Fibroblast of the aortic adventitia (primary cell): ENCODE measurements at regions not wholly inside any gene's neighbourhood (a gene's known extent, or its start where the extent isn't known, plus 50 kb on each side); places are given as distances from the start of the nearest gene placed in this dataset.

Experiments used
- DNase-seq: peaks from one replicate; pipeline ENCODE4 v3.0.0-alpha.2; 2010; ENCODE audit warnings: low read depth
- H3K4me3 ChIP-seq: 2 replicates; pipeline ENCODE4 v1.5.1; 2011; ENCODE audit warnings: low read depth, mild to moderate bottlenecking, control low read depth, low read length, moderate library complexity
- CTCF ChIP-seq: IDR thresholded peaks from 2 replicates; pipeline ENCODE4 v1.5.1; 2011; ENCODE audit warnings: mild to moderate bottlenecking, low read length, control low read depth, inconsistent platforms; ENCODE audit not compliant: insufficient read depth

- no peak overlapping the region for H3K4me3 ChIP-seq
- no peak for TF ChIP-seq CTCF
- no peak for DNase-seq
Measured at GRCh38 chr5:110225949-110226348, 500.5 kb downstream of the TMEM232 start.

- no peak overlapping the region for H3K4me3 ChIP-seq
- no peak for TF ChIP-seq CTCF
- no peak for DNase-seq
Measured at GRCh38 chr5:110239786-110240185, 486.7 kb downstream of the TMEM232 start.

- no peak overlapping the region for H3K4me3 ChIP-seq
- no peak for TF ChIP-seq CTCF
- DNase-seq = no peak
Measured at GRCh38 chr5:110242950-110243349, 483.5 kb downstream of the TMEM232 start.

GRCh38 chr5:110248921-110249320 is 477.6 kb downstream of the TMEM232 start:
- TF ChIP-seq CTCF = no peak

GRCh38 chr5:110250355-110250754 is 476.1 kb downstream of the TMEM232 start:
- H3K4me3 ChIP-seq = no peak overlapping the region
- DNase-seq = no peak
- no peak for TF ChIP-seq CTCF

More at GRCh38 chr5:110248921-110249320, 477.6 kb downstream of the TMEM232 start:
- H3K4me3 ChIP-seq = no peak overlapping the region
- no peak for DNase-seq

- no peak for TF ChIP-seq CTCF
- no peak for DNase-seq
Measured at GRCh38 chr5:110250755-110251154, 475.7 kb downstream of the TMEM232 start.

GRCh38 chr5:110251366-110251765 is 475.1 kb downstream of the TMEM232 start:
- no peak overlapping the region for H3K4me3 ChIP-seq
- TF ChIP-seq CTCF = no peak
- DNase-seq = no peak

More at GRCh38 chr5:110250755-110251154, 475.7 kb downstream of the TMEM232 start:
- no peak overlapping the region for H3K4me3 ChIP-seq
